Astrocyte (in vitro differentiated cells and primary cell): ENCODE measurements at regions not wholly inside any gene's neighbourhood (a gene's known extent, or its start where the extent isn't known, plus 50 kb on each side); places are given as distances from the start of the nearest gene placed in this dataset.

Source experiments
- EZH2 ChIP-seq: IDR thresholded peaks from 2 replicates; pipeline ENCODE4 v1.6.1; 2012; ENCODE audit warnings: mild to moderate bottlenecking, low read length, inconsistent platforms; ENCODE audit not compliant: insufficient read depth
- TF ChIP-seq, protein P1 (sequence below): IDR thresholded peaks from 2 replicates; pipeline ENCODE4 v1.5.1; 2011; ENCODE audit warnings: low read depth, mild to moderate bottlenecking, inconsistent platforms, low read length, moderate library complexity; ENCODE audit not compliant: insufficient read depth

DNA sequence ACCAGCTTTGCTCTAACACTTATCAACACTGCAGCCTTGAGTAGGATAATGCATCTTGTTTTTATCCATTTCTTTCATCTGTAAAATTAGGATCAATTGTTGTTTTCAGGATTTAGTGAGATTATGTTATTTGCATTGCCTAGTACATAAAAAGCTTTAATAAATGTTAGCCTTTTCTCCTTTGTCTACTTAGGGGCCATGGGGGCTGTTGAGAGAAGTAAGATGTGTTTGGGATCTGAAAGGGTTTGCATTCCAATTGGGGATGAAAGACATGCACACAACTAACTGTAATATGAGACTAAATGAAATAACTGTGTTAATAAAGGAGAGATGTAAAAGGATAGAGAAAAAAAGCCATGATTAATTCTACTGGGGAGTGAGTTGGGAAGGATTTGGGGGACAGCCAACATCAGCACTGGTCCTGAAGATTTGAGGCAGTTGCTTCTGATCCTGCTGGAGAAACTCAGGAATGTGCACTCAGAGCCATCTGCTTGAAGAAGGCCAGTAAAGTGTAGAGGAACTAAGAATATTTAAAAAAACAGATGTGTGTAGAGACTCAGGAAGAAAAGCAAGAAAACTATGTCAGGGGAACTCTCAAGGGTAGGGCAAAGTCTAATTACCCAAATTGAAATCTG, 236.3 kb downstream of the OLFM4 start:
- TF ChIP-seq, protein P1, sequence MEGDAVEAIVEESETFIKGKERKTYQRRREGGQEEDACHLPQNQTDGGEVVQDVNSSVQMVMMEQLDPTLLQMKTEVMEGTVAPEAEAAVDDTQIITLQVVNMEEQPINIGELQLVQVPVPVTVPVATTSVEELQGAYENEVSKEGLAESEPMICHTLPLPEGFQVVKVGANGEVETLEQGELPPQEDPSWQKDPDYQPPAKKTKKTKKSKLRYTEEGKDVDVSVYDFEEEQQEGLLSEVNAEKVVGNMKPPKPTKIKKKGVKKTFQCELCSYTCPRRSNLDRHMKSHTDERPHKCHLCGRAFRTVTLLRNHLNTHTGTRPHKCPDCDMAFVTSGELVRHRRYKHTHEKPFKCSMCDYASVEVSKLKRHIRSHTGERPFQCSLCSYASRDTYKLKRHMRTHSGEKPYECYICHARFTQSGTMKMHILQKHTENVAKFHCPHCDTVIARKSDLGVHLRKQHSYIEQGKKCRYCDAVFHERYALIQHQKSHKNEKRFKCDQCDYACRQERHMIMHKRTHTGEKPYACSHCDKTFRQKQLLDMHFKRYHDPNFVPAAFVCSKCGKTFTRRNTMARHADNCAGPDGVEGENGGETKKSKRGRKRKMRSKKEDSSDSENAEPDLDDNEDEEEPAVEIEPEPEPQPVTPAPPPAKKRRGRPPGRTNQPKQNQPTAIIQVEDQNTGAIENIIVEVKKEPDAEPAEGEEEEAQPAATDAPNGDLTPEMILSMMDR = no peak
- TF ChIP-seq EZH2 = no peak
